Upper lobe of left lung (tissue), 6 donors: ENCODE measurements at regions not wholly inside any gene's neighbourhood (a gene's known extent, or its start where the extent isn't known, plus 50 kb on each side); places are given as distances from the start of the nearest gene placed in this dataset.
A peak's percentile ranks its signal among the peaks of the same experiment; 100 is the strongest.

Experiments used
- ATAC-seq, 2 donors: fragments of 200-7000 bp; cut with Tn5 transposase; one replicate each; pipeline ENCODE4 v1.9.1; 2022; ENCODE audit warnings: mild to moderate bottlenecking in 2 of 2, moderate library complexity in 2 of 2; ENCODE audit not compliant: low FRiP score in 2 of 2
- DNase-seq, 2 donors: peaks; one replicate each; pipeline ENCODE4 v3.0.0-alpha.2; 2019 to 2020
- H3K27ac ChIP-seq, 4 donors: fragments of 200-600 bp; sonication (generic); one replicate each; pipeline ENCODE4 v1.5.1; 2016 to 2019
- H3K27me3 ChIP-seq, 4 donors: fragments of 200-600 bp; sonication (generic); one replicate each; pipeline ENCODE4 v1.5.1; 2017 to 2019
- H3K36me3 ChIP-seq, 4 donors: fragments of 200-600 bp; sonication (generic); one replicate each; pipeline ENCODE4 v1.5.1; 2016 to 2019
- H3K4me1 ChIP-seq, 4 donors: fragments of 200-600 bp; sonication (generic); one replicate each; pipeline ENCODE4 v1.5.1; 2018 to 2019
- H3K4me3 ChIP-seq, 4 donors: fragments of 200-600 bp; sonication (generic); one replicate each; pipeline ENCODE4 v1.5.1; 2017 to 2019; ENCODE audit warnings: mild to moderate bottlenecking in 2 of 4, moderate library complexity in 1 of 4
- H3K9me3 ChIP-seq, 4 donors: fragments of 200-600 bp; sonication (generic); one replicate each; pipeline ENCODE4 v1.5.1; 2018 to 2019
- CTCF ChIP-seq, 6 experiments: fragments of 450-650 bp in 4 of 6; fragments of 200-600 bp in 2 of 6; sonication (generic) in 2 of 6; IDR thresholded peaks; one replicate each; pipeline ENCODE4 v1.5.1; 2016 to 2019; ENCODE audit warnings: antibody characterized with exemption in 6 of 6
- EP300 ChIP-seq, 4 donors: sonication (generic); formaldehyde crosslinking; IDR thresholded peaks; one replicate each; pipeline ENCODE4 v1.5.1; 2017; ENCODE audit warnings: antibody characterized with exemption in 4 of 4, control low read depth in 2 of 4
- POLR2A ChIP-seq, 4 donors: fragments of 450-650 bp; IDR thresholded peaks; one replicate each; pipeline ENCODE4 v1.5.1; 2016 to 2017; ENCODE audit warnings: antibody characterized with exemption in 4 of 4, mild to moderate bottlenecking in 2 of 4
- POLR2AphosphoS5 ChIP-seq, 2 donors: sonication (generic); formaldehyde crosslinking; IDR thresholded peaks; one replicate each; pipeline ENCODE4 v1.5.1; 2017; ENCODE audit warnings: antibody characterized with exemption in 2 of 2
- WGBS, 2 donors: methylation state at CpG; one replicate each; pipeline ENCODE4 v1.1.5; 2017 to 2018; 5-methylcytosine and 5-hydroxymethylcytosine counted together
- donor health status: DM: no; HTN: no; CAD: no; lungs with moderate emphysema.
- donor health status: DM: no; HTN: yes; CAD: no; lungs with severe emphysema.

GRCh38 chr20:61041481-61041880 lies 210.6 kb upstream of the CDH4 start:
- no peak overlapping the region for H3K27ac ChIP-seq
- WGBS, 2 donors = 76 to 92% methylated on average over 2 to 4 of the region's 4 CpGs
- no peaks in the 10 kb centered on the region for H3K36me3 ChIP-seq
- no peak for TF ChIP-seq POLR2A (IDR thresholded peaks at IDR 0.05)
- no peak for TF ChIP-seq EP300 (IDR thresholded peaks at IDR 0.05)
- no peak for TF ChIP-seq CTCF (IDR thresholded peaks at IDR 0.05)
- TF ChIP-seq POLR2AphosphoS5 (IDR thresholded peaks at IDR 0.05) = no peak
- H3K4me1 ChIP-seq = no peaks in the 10 kb centered on the region
- no peak overlapping the region for H3K4me3 ChIP-seq
- no peak for ATAC-seq
- no peaks in the 10 kb centered on the region for H3K27me3 ChIP-seq
- peak in 1 of 2 donors; percentile 24 for DNase-seq
- H3K9me3 ChIP-seq = no peaks in the 10 kb centered on the region

GRCh38 chr20:61042506-61043385 lies 209.3 kb upstream of the CDH4 start:
- no peaks in the 10 kb centered on the region for H3K9me3 ChIP-seq
- TF ChIP-seq POLR2A (IDR thresholded peaks at IDR 0.05) (no peak), CTCF (IDR thresholded peaks at IDR 0.05) (no peak), POLR2AphosphoS5 (IDR thresholded peaks at IDR 0.05) (no peak), EP300 (IDR thresholded peaks at IDR 0.05) (no peak)
- ATAC-seq (no peak), DNase-seq (no peak)
- 64 to 71% methylated on average over 25 of the region's 25 CpGs for WGBS, 2 donors
- H3K27ac ChIP-seq = no peak overlapping the region
- H3K4me1 ChIP-seq = no peaks in the 10 kb centered on the region
- no peak overlapping the region for H3K4me3 ChIP-seq
- H3K36me3 ChIP-seq = no peaks in the 10 kb centered on the region
- no peaks in the 10 kb centered on the region for H3K27me3 ChIP-seq

GRCh38 chr20:61043681-61044080 lies 208.4 kb upstream of the CDH4 start:
- Histone ChIP-seq H3K27me3 (no peaks in the 10 kb centered on the region), H3K9me3 (no peaks in the 10 kb centered on the region), H3K36me3 (no peaks in the 10 kb centered on the region), H3K27ac (no peak overlapping the region), H3K4me1 (no peaks in the 10 kb centered on the region), H3K4me3 (no peak overlapping the region)
- DNase-seq = no peak
- WGBS, 2 donors = 72 to 78% methylated on average over 7 to 9 of the region's 9 CpGs
- TF ChIP-seq POLR2A (IDR thresholded peaks at IDR 0.05) (no peak), EP300 (IDR thresholded peaks at IDR 0.05) (no peak), POLR2AphosphoS5 (IDR thresholded peaks at IDR 0.05) (no peak), CTCF (IDR thresholded peaks at IDR 0.05) (no peak)
- no peak for ATAC-seq

- no peak overlapping the region for H3K27ac ChIP-seq
- H3K27me3 ChIP-seq = no peaks in the 10 kb centered on the region
- no peaks in the 10 kb centered on the region for H3K9me3 ChIP-seq
- DNase-seq = no peak
- no peaks in the 10 kb centered on the region for H3K4me1 ChIP-seq
- TF ChIP-seq EP300 (IDR thresholded peaks at IDR 0.05) (no peak), POLR2A (IDR thresholded peaks at IDR 0.05) (no peak), CTCF (IDR thresholded peaks at IDR 0.05) (no peak), POLR2AphosphoS5 (IDR thresholded peaks at IDR 0.05) (no peak)
- no peak overlapping the region for H3K4me3 ChIP-seq
- no peak for ATAC-seq
- WGBS, 2 donors = 46 to 52% methylated on average over 4 of the region's 4 CpGs
- no peaks in the 10 kb centered on the region for H3K36me3 ChIP-seq
Observed at GRCh38 chr20:61044499-61044898, 207.6 kb upstream of the CDH4 start.

GRCh38 chr20:61045091-61045490 lies 207.0 kb upstream of the CDH4 start:
- Histone ChIP-seq H3K27ac (no peak overlapping the region), H3K4me1 (no peaks in the 10 kb centered on the region), H3K9me3 (no peaks in the 10 kb centered on the region), H3K27me3 (no peaks in the 10 kb centered on the region), H3K4me3 (no peak overlapping the region), H3K36me3 (no peaks in the 10 kb centered on the region)
- DNase-seq = no peak
- TF ChIP-seq POLR2A (IDR thresholded peaks at IDR 0.05) = no peak
- TF ChIP-seq CTCF (IDR thresholded peaks at IDR 0.05) = no peak
- TF ChIP-seq EP300 (IDR thresholded peaks at IDR 0.05) = no peak
- no peak for TF ChIP-seq POLR2AphosphoS5 (IDR thresholded peaks at IDR 0.05)
- ATAC-seq = no peak
- 96% methylated on average over 1 of the region's 1 CpG for WGBS, 2 donors
